ENCODE measurements at regions not wholly inside any gene's neighbourhood (a gene's known extent, or its start where the extent isn't known, plus 50 kb on each side); places are given as distances from the start of the nearest gene placed in this dataset.

DNA sequence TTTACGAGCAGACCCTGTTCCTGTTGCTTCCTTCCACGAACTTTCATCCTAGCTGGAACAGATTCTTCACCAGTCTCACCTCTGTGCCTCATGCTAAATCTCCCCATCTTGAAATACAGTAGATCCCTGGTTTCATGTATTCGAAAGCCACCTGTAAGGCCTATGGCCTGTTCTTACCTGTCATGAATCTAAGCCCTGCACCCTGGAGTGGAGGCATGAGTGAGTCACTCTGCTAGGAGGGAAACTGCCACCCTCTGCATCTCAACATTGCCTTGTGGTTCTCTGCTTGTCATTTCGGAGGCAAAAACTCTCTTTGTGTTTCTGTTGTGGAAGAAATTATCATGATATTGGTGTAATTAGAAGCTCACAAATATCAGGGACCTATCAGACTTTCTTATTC is 320.0 kb downstream of the ENC1 start (continued):
- TF ChIP-seq, protein P1, sequence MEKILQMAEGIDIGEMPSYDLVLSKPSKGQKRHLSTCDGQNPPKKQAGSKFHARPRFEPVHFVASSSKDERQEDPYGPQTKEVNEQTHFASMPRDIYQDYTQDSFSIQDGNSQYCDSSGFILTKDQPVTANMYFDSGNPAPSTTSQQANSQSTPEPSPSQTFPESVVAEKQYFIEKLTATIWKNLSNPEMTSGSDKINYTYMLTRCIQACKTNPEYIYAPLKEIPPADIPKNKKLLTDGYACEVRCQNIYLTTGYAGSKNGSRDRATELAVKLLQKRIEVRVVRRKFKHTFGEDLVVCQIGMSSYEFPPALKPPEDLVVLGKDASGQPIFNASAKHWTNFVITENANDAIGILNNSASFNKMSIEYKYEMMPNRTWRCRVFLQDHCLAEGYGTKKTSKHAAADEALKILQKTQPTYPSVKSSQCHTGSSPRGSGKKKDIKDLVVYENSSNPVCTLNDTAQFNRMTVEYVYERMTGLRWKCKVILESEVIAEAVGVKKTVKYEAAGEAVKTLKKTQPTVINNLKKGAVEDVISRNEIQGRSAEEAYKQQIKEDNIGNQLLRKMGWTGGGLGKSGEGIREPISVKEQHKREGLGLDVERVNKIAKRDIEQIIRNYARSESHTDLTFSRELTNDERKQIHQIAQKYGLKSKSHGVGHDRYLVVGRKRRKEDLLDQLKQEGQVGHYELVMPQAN (conservative IDR thresholded peaks at IDR 0.05), result no peak
- TF ChIP-seq CEBPB (IDR thresholded peaks at IDR 0.05; ENCODE audit: borderline replicate concordance in 1 of 2, low read depth in 2 of 2, low read length in 2 of 2), result no peak
- no peak for TF ChIP-seq EZH2 (IDR thresholded peaks at IDR 0.05; ENCODE audit: borderline replicate concordance, control insufficient read depth, low read depth, low read length)
- no peak for TF ChIP-seq CHD1 (IDR thresholded peaks at IDR 0.05; ENCODE audit: low read depth, low read length)
- no peak for TF ChIP-seq SIN3A (IDR thresholded peaks at IDR 0.05; ENCODE audit: low read depth, low read length)
- TF ChIP-seq, protein P2, sequence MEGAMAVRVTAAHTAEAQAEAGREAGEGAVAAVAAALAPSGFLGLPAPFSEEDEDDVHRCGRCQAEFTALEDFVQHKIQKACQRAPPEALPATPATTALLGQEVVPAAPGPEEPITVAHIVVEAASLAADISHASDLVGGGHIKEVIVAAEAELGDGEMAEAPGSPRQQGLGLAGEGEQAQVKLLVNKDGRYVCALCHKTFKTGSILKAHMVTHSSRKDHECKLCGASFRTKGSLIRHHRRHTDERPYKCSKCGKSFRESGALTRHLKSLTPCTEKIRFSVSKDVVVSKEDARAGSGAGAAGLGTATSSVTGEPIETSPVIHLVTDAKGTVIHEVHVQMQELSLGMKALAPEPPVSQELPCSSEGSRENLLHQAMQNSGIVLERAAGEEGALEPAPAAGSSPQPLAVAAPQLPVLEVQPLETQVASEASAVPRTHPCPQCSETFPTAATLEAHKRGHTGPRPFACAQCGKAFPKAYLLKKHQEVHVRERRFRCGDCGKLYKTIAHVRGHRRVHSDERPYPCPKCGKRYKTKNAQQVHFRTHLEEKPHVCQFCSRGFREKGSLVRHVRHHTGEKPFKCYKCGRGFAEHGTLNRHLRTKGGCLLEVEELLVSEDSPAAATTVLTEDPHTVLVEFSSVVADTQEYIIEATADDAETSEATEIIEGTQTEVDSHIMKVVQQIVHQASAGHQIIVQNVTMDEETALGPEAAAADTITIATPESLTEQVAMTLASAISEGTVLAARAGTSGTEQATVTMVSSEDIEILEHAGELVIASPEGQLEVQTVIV (IDR thresholded peaks at IDR 0.05; ENCODE audit: borderline replicate concordance, partially characterized antibody), result no peak
- TF ChIP-seq ZZZ3 (IDR thresholded peaks at IDR 0.05; ENCODE audit: control insufficient read depth, insufficient read length, low read depth), result no peak
- TF ChIP-seq POLR2AphosphoS5 (IDR thresholded peaks at IDR 0.05; ENCODE audit: low read length), result no peak
- TF ChIP-seq EGR1 (IDR thresholded peaks at IDR 0.05; ENCODE audit: borderline replicate concordance in 1 of 2, low read depth in 2 of 2, low read length in 2 of 2), result no peak
